GM23248 (cell line): ENCODE measurements at regions not wholly inside any gene's neighbourhood (a gene's known extent, or its start where the extent isn't known, plus 50 kb on each side); places are given as distances from the start of the nearest gene placed in this dataset.

ENCODE experiments used
- DNase-seq: peaks from one replicate; pipeline ENCODE4 v3.0.0-alpha.2; 2015
- H2AFZ ChIP-seq: fragments of 200-600 bp; sonication (generic); 2 replicates; pipeline ENCODE4 v1.6.1; 2016; ENCODE audit warnings: antibody characterized with exemption
- H3F3A ChIP-seq: fragments of 200-600 bp; sonication (generic); 2 replicates; pipeline ENCODE4 v1.6.1; 2016; ENCODE audit warnings: mild to moderate bottlenecking, antibody characterized with exemption, mixed run types; ENCODE audit not compliant: insufficient read depth
- H3K27ac ChIP-seq: fragments of 200-600 bp; sonication (generic); 2 replicates; pipeline ENCODE4 v1.5.1; 2016; ENCODE audit warnings: mild to moderate bottlenecking
- H3K27me3 ChIP-seq: fragments of 200-600 bp; sonication (generic); replicated peaks from 2 replicates; pipeline ENCODE4 v1.6.1; 2016; ENCODE audit warnings: mild to moderate bottlenecking; ENCODE audit not compliant: insufficient read depth
- H3K36me3 ChIP-seq: fragments of 200-600 bp; sonication (generic); 2 replicates; pipeline ENCODE4 v1.6.1; 2016; ENCODE audit warnings: low read depth, mild to moderate bottlenecking
- H3K4me1 ChIP-seq: fragments of 200-600 bp; sonication (generic); 2 replicates; pipeline ENCODE4 v1.6.1; 2016; ENCODE audit warnings: mild to moderate bottlenecking; ENCODE audit not compliant: insufficient read depth
- H3K4me2 ChIP-seq: fragments of 200-600 bp; sonication (generic); one replicate; pipeline ENCODE4 v1.6.1; 2016; ENCODE audit warnings: mild to moderate bottlenecking; ENCODE audit not compliant: unreplicated experiment
- H3K4me3 ChIP-seq: fragments of 200-600 bp; sonication (generic); 2 replicates; pipeline ENCODE4 v1.5.1; 2016; ENCODE audit warnings: mild to moderate bottlenecking
- H3K79me2 ChIP-seq: fragments of 200-600 bp; sonication (generic); 2 replicates; pipeline ENCODE4 v1.6.1; 2016; ENCODE audit warnings: mild to moderate bottlenecking; ENCODE audit not compliant: insufficient read depth
- H3K9ac ChIP-seq: fragments of 200-600 bp; sonication (generic); 2 replicates; pipeline ENCODE4 v1.6.1; 2016; ENCODE audit warnings: mild to moderate bottlenecking
- H3K9me2 ChIP-seq: fragments of 200-600 bp; sonication (generic); 2 replicates; pipeline ENCODE4 v1.6.1; 2016; ENCODE audit warnings: mixed run types, mild to moderate bottlenecking, moderate library complexity; ENCODE audit not compliant: insufficient read depth
- H3K9me3 ChIP-seq: fragments of 200-600 bp; sonication (generic); one replicate; pipeline ENCODE4 v1.6.1; 2017; ENCODE audit warnings: low read depth
- H4K20me1 ChIP-seq: fragments of 200-600 bp; sonication (generic); 2 replicates; pipeline ENCODE4 v1.6.0; 2016; ENCODE audit not compliant: insufficient read depth
- EZH2 ChIP-seq: fragments of 200-600 bp; sonication (generic); IDR thresholded peaks from 2 replicates; pipeline ENCODE4 v1.6.1; 2018; ENCODE audit warnings: antibody characterized with exemption, mild to moderate bottlenecking; ENCODE audit not compliant: insufficient read depth, poor library complexity, severe bottlenecking
- EZH2phosphoT487 ChIP-seq: fragments of 200-600 bp; sonication (generic); IDR thresholded peaks from 2 replicates; pipeline ENCODE4 v1.6.1; 2018; ENCODE audit warnings: antibody characterized with exemption, moderate library complexity, mild to moderate bottlenecking, low read depth; ENCODE audit not compliant: insufficient read depth
- WGBS, 2 experiments: methylation state at CpG; one replicate each; pipeline ENCODE4 v1.1.6; 2015 to 2017; ENCODE audit warnings: low lambda C conversion rate in 2 of 2, low coverage in 1 of 2; ENCODE audit errors: missing lambda C conversion rate in 2 of 2; 5-methylcytosine and 5-hydroxymethylcytosine counted together
- in situ Hi-C: fragments of 300-500 bp; cut with MboI; formaldehyde crosslinking; loops from 2 replicates; pipeline ENCODE4 v1.15.0; 2020

GRCh38 chr22:27667121-27667843, 134.3 kb downstream of the MN1 start:
- Histone ChIP-seq H3K4me3 (no peak overlapping the region), H4K20me1 (no peaks in the 10 kb centered on the region)
- DNase-seq: no peak

GRCh38 chr22:27668828-27669797, 132.4 kb downstream of the MN1 start:
- Histone ChIP-seq H3K27ac (no peak overlapping the region), H3K9ac (no peak overlapping the region), H2AFZ (no peak overlapping the region), H3K36me3 (no peaks in the 10 kb centered on the region), H3K9me3 (no peaks in the 10 kb centered on the region), H3K4me3 (no peak overlapping the region), H3K79me2 (no peaks in the 10 kb centered on the region), H3K4me2 (no peak overlapping the region), H3K4me1 (no peaks in the 10 kb centered on the region), H4K20me1 (no peaks in the 10 kb centered on the region), H3K27me3 (no peaks in the 10 kb centered on the region), H3K9me2 (no peaks in the 10 kb centered on the region), H3F3A (no peaks in the 10 kb centered on the region)
- WGBS, 2 experiments: 44% methylated on average over 6 to 7 of the region's 7 CpGs
- TF ChIP-seq EZH2phosphoT487: no peak
- no peak for TF ChIP-seq EZH2
- in situ Hi-C loops: no loop called here
- peak; percentile 65 for DNase-seq

More at GRCh38 chr22:27667121-27667843, 134.3 kb downstream of the MN1 start:
- Histone ChIP-seq H3K9ac (no peak overlapping the region), H3K36me3 (no peaks in the 10 kb centered on the region), H2AFZ (no peak overlapping the region), H3F3A (no peaks in the 10 kb centered on the region), H3K4me2 (no peak overlapping the region), H3K9me3 (no peaks in the 10 kb centered on the region), H3K27me3 (no peaks in the 10 kb centered on the region), H3K9me2 (no peaks in the 10 kb centered on the region), H3K27ac (no peak overlapping the region), H3K4me1 (no peaks in the 10 kb centered on the region), H3K79me2 (no peaks in the 10 kb centered on the region)
- no peak for TF ChIP-seq EZH2
- no peak for TF ChIP-seq EZH2phosphoT487
- in situ Hi-C loops: no loop called here
- 74 to 77% methylated on average over 16 of the region's 16 CpGs for WGBS, 2 experiments

- no peak overlapping the region for H3K27ac ChIP-seq
- in situ Hi-C loops: no loop called here
- H3K9me2 ChIP-seq: no peaks in the 10 kb centered on the region
- DNase-seq: peak; percentile 17
- H3K79me2 ChIP-seq: no peaks in the 10 kb centered on the region
- no peak for TF ChIP-seq EZH2
- no peak for TF ChIP-seq EZH2phosphoT487
- H3K4me1 ChIP-seq: no peaks in the 10 kb centered on the region
- no peak overlapping the region for H3K9ac ChIP-seq
- H3K36me3 ChIP-seq: no peaks in the 10 kb centered on the region
- H3K27me3 ChIP-seq: no peaks in the 10 kb centered on the region
- H2AFZ ChIP-seq: no peak overlapping the region
- no peaks in the 10 kb centered on the region for H4K20me1 ChIP-seq
- H3K9me3 ChIP-seq: no peaks in the 10 kb centered on the region
- H3K4me2 ChIP-seq: no peak overlapping the region
- no peak overlapping the region for H3K4me3 ChIP-seq
- WGBS, 2 experiments: 64 to 69% methylated on average over 13 of the region's 13 CpGs
- H3F3A ChIP-seq: no peaks in the 10 kb centered on the region
These were observed 131.6 kb downstream of the MN1 start for GRCh38 chr22:27669798-27670599.

GRCh38 chr22:27670701-27671412, 130.7 kb downstream of the MN1 start:
- peak; percentile 21 for DNase-seq
- Histone ChIP-seq H3K36me3 (no peaks in the 10 kb centered on the region), H3K4me2 (no peak overlapping the region), H4K20me1 (no peaks in the 10 kb centered on the region), H3K27ac (no peak overlapping the region), H3K9ac (no peak overlapping the region), H3K9me3 (no peaks in the 10 kb centered on the region), H3K4me1 (no peaks in the 10 kb centered on the region), H3K27me3 (no peaks in the 10 kb centered on the region), H2AFZ (no peak overlapping the region), H3K4me3 (no peak overlapping the region), H3K9me2 (no peaks in the 10 kb centered on the region), H3K79me2 (no peaks in the 10 kb centered on the region), H3F3A (no peaks in the 10 kb centered on the region)
- WGBS, 2 experiments: 38 to 47% methylated on average over 14 to 16 of the region's 16 CpGs
- in situ Hi-C loops: no loop called here
- TF ChIP-seq EZH2phosphoT487: no peak
